OCI-LY7 (cell line): ENCODE measurements at regions not wholly inside any gene's neighbourhood (a gene's known extent, or its start where the extent isn't known, plus 50 kb on each side); places are given as distances from the start of the nearest gene placed in this dataset.

Experiments
- BruUV-seq: library from RNA; stranded (reverse); fragments of 400-500 nt; replicated peaks from 2 replicates; lab custom pipeline; 2021; lab: Mats Ljungman, UMichigan
- CTCF ChIA-PET: fragments of 300-600 bp; sonication (Branson Sonifier 250); formaldehyde crosslinking; loops from one replicate; lab custom pipeline; 2022; ENCODE audit warnings: antibody characterized with exemption; ENCODE audit not compliant: unreplicated experiment; lab: Charles Lee
- POLR2A ChIA-PET: fragments of 300-600 bp; sonication (Branson Sonifier 250); formaldehyde crosslinking; loops from one replicate; lab custom pipeline; 2022; ENCODE audit warnings: antibody characterized with exemption; lab: Charles Lee
- DNase-seq: peaks from one replicate; pipeline ENCODE4 v3.0.0-alpha.2; 2015; ENCODE audit warnings: low spot score
- H2AFZ ChIP-seq: fragments of 200-600 bp; sonication (generic), shearing (Covaris generic); 2 replicates; pipeline ENCODE4 v1.6.1; 2014; ENCODE audit warnings: mild to moderate bottlenecking, antibody characterized with exemption, low read length, moderate library complexity
- H3K27ac ChIP-seq: fragments of 200-600 bp; sonication (generic); 2 replicates; pipeline ENCODE4 v1.5.1; 2014; ENCODE audit warnings: mixed run types, low read depth, mild to moderate bottlenecking, moderate library complexity, low read length, inconsistent platforms; ENCODE audit not compliant: poor library complexity, severe bottlenecking
- H3K36me3 ChIP-seq: fragments of 200-600 bp; sonication (generic); 2 replicates; pipeline ENCODE4 v1.6.1; 2014; ENCODE audit warnings: mild to moderate bottlenecking, antibody characterized with exemption, low read length, moderate library complexity, mixed read lengths; ENCODE audit not compliant: insufficient read depth
- H3K4me1 ChIP-seq: fragments of 200-600 bp; sonication (generic); 2 replicates; pipeline ENCODE4 v1.5.1; 2014; ENCODE audit warnings: mild to moderate bottlenecking, low read length; ENCODE audit not compliant: insufficient read depth, poor library complexity, severe bottlenecking
- H3K4me2 ChIP-seq: fragments of 200-600 bp; sonication (generic); 2 replicates; pipeline ENCODE4 v1.6.1; 2014; ENCODE audit warnings: mild to moderate bottlenecking, low read length
- H3K4me3 ChIP-seq: fragments of 200-600 bp; sonication (generic); 2 replicates; pipeline ENCODE4 v1.5.1; 2014; ENCODE audit warnings: mild to moderate bottlenecking, low read depth, low read length; ENCODE audit not compliant: poor library complexity, severe bottlenecking
- H3K79me2 ChIP-seq: fragments of 200-600 bp; sonication (generic); 2 replicates; pipeline ENCODE4 v1.6.1; 2016; ENCODE audit warnings: low read depth, mild to moderate bottlenecking, low read length, moderate library complexity, mixed read lengths; ENCODE audit not compliant: insufficient read depth
- H3K9me2 ChIP-seq: fragments of 200-600 bp; sonication (generic); 2 replicates; pipeline ENCODE4 v1.6.1; 2016; ENCODE audit warnings: mild to moderate bottlenecking, low read length, mixed read lengths; ENCODE audit not compliant: insufficient read depth
- H3K9me3 ChIP-seq: fragments of 200-600 bp; sonication (generic); 2 replicates; pipeline ENCODE4 v1.6.1; 2014; ENCODE audit warnings: mild to moderate bottlenecking, mixed run types, low read length, mixed read lengths
- H4K20me1 ChIP-seq: fragments of 200-600 bp; sonication (generic); 2 replicates; pipeline ENCODE4 v1.6.1; 2014; ENCODE audit warnings: mild to moderate bottlenecking, antibody characterized with exemption, low read length, moderate library complexity, mixed read lengths; ENCODE audit not compliant: insufficient read depth
- CTCF ChIP-seq: fragments of 200-600 bp; sonication (generic); conservative IDR thresholded peaks from 2 replicates; pipeline ENCODE4 v1.5.1; 2014; ENCODE audit warnings: mild to moderate bottlenecking, antibody characterized with exemption, low read length, moderate library complexity, mixed read lengths
- EZH2phosphoT487 ChIP-seq: fragments of 200-600 bp; sonication (generic); IDR thresholded peaks from 2 replicates; pipeline ENCODE4 v1.6.1; 2018; ENCODE audit warnings: low read depth, borderline replicate concordance, mild to moderate bottlenecking, mixed run types, antibody characterized with exemption, low read length, moderate library complexity, mixed read lengths
- intact Hi-C: fragments of 100-400 bp; cut with micrococcal nuclease; formaldehyde crosslinking; loops from one replicate; pipeline ENCODE4 v1.10.0; 2022; ENCODE audit not compliant: unreplicated experiment

GRCh38 chr2:59589881-59590280, 963.6 kb downstream of the BCL11A start:
- BruUV-seq: no TSS peak
- intact Hi-C loops: no loop called here
- H3K9me2 ChIP-seq: no peaks in the 10 kb centered on the region
- no peak overlapping the region for H2AFZ ChIP-seq
- no peaks in the 10 kb centered on the region for H3K36me3 ChIP-seq
- TF ChIP-seq EZH2phosphoT487 (no peak), CTCF (no peak)
- no peak overlapping the region for H3K27ac ChIP-seq
- ChIA-PET CTCF (interaction anchor here (0.7 kb wide), 1 partner anchor 138 kb away, joined by 4 read pairs; no protein-coding TSS in a partner anchor), POLR2A (no interaction called here)
- no peak overlapping the region for H3K4me3 ChIP-seq
- no peak overlapping the region for H3K4me2 ChIP-seq
- H3K4me1 ChIP-seq: no peaks in the 10 kb centered on the region
- no peaks in the 10 kb centered on the region for H4K20me1 ChIP-seq
- H3K79me2 ChIP-seq: no peaks in the 10 kb centered on the region
- H3K9me3 ChIP-seq: no peaks in the 10 kb centered on the region
- DNase-seq: no peak

DNA sequence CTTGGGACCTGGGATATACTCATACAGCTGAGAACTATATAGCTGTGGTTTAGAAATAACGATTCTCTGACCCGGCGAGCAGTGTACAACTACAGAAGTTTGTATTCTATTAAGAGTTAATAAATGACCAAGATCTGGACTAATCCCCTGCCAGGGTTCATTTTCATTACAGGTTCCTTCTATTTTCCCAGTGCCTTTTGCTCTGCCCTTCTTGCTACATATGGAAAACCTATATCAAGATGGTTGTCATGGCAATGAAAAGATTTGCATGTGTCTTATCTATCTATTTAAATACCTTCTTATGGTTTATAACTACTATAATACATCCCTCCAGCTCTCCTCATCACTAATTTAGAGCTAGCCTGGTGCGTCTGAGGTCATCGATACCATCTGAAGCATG, 965.2 kb downstream of the BCL11A start:
- no TSS peak for BruUV-seq
- POLR2A ChIA-PET: interaction anchor here (0.6 kb wide), 1 partner anchor 18 kb away, joined by 8 read pairs; no protein-coding TSS in a partner anchor

More for the DNA sequence above, 965.2 kb downstream of the BCL11A start:
- no peak overlapping the region for H2AFZ ChIP-seq
- no peaks in the 10 kb centered on the region for H3K79me2 ChIP-seq
- H3K4me1 ChIP-seq: no peaks in the 10 kb centered on the region
- TF ChIP-seq EZH2phosphoT487: no peak
- no peak for TF ChIP-seq CTCF
- H3K9me3 ChIP-seq: no peaks in the 10 kb centered on the region
- H4K20me1 ChIP-seq: no peaks in the 10 kb centered on the region
- DNase-seq: no peak
- no peaks in the 10 kb centered on the region for H3K9me2 ChIP-seq
- H3K4me3 ChIP-seq: no peak overlapping the region
- no peak overlapping the region for H3K4me2 ChIP-seq
- CTCF ChIA-PET: no interaction called here
- H3K36me3 ChIP-seq: no peaks in the 10 kb centered on the region
- intact Hi-C loops: no loop called here
- H3K27ac ChIP-seq: no peak overlapping the region
